RWPE1 (cell line): ENCODE measurements at regions not wholly inside any gene's neighbourhood (a gene's known extent, or its start where the extent isn't known, plus 50 kb on each side); places are given as distances from the start of the nearest gene placed in this dataset.
A peak's percentile ranks its signal among the peaks of the same experiment; 100 is the strongest.
"Not testable (repeated sequence)": the region's sequence is repeated elsewhere in the genome, so short reads cannot be mapped to it uniquely, and the experiment has no call there.

Experiments used
- CTCF ChIA-PET: fragments of 350-600 bp; sonication (Branson Sonifier 250); formaldehyde crosslinking; extraction: SDS; loops from one replicate; lab custom pipeline; 2021; lab: Yijun Ruan, JAX
- POLR2A ChIA-PET: fragments of 400-600 bp; formaldehyde crosslinking; extraction: SDS; loops from one replicate; lab custom pipeline; 2020; ENCODE audit warnings: antibody characterized with exemption; ENCODE audit not compliant: low non-redundant PET; lab: Yijun Ruan, JAX
- DNase-seq: peaks from one replicate; pipeline ENCODE4 v3.0.0; 2012; ENCODE audit warnings: low spot score
- H3K27ac ChIP-seq: fragments of 450-650 bp; 2 replicates; pipeline ENCODE4 v1.5.1; 2017
- CTCF ChIP-seq: fragments of 450-650 bp; conservative IDR thresholded peaks from 2 replicates; pipeline ENCODE4 v1.5.1; 2017; ENCODE audit warnings: low read depth, mild to moderate bottlenecking

DNA sequence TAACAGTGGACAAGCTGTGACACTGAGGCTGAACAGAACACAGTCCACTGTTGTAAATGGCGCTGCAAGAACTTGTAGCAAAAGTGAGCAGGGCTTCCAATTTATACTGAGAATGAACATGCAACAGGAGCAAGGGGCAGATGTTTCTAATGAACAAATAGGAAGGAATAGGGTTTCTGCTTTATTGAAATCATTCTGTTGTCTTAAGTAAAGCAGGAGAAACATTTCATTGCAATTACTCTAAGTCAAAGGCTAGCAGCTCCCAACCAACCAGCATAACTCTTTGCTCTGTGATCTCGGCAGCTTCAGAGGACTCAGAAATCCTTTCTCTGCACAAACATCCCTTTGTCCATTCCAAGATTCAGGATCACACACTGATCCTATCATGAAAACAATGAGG lies 236.2 kb upstream of the PRSS58 start:
- CTCF ChIA-PET, result no interaction called here
- no peak for TF ChIP-seq CTCF
- POLR2A ChIA-PET, result no interaction called here
- H3K27ac ChIP-seq, result no peak overlapping the region
- DNase-seq, result no peak

DNA sequence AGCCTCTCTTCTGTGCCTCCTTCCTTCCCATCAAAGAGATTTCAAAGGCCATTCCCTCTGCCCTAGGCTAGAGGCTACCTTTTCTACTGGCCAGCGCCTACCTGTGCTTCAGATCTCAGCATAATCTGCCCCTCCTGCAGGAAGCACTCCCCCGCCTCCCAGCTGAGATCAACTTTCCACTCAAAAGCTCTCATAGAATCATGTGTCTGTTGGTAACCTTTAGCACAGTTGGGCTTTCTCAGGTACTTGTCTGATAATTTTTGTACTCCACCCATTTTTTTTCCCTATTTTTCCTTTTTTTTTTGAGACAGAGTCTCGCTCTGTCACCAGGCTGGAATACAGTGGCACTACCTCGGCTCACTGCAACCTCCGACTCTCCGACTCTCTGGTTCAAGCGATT lies 231.0 kb upstream of the PRSS58 start:
- ChIA-PET POLR2A (no interaction called here), CTCF (interaction anchor here (0.6 to 0.7 kb wide), 2 partner anchors 8 to 748 kb away, joined by 4 to 5 read pairs; no protein-coding TSS in a partner anchor)
- DNase-seq, result no peak
- no peak overlapping the region for H3K27ac ChIP-seq
- TF ChIP-seq CTCF, result no peak

DNA sequence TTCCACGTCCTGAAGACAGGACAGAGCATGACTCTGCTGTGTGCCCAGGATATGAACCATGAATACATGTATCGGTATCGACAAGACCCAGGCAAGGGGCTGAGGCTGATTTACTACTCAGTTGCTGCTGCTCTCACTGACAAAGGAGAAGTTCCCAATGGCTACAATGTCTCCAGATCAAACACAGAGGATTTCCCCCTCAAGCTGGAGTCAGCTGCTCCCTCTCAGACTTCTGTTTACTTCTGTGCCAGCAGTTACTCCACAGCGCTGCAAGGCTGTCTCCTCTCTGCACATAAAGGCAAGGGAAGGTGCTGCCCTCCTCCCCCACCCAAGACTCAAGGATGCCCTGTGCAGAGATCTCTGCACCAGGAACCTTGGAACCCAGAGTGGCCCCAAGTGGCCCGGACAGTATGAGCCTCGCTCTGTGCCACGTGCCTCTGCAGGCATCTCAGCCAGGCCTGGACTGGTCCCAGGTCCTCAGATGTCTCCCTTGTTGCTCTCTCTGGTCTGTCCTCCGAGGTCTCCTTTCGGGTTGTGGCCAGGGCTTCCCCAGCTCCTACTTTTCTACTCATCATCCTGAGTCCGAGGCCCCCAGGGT lies 230.3 kb upstream of the PRSS58 start:
- H3K27ac ChIP-seq, result no peak overlapping the region
- DNase-seq, result no peak
- CTCF ChIA-PET, result interaction anchor here (0.6 to 0.7 kb wide), 2 partner anchors 8 to 749 kb away, joined by 4 to 5 read pairs; no protein-coding TSS in a partner anchor

DNA sequence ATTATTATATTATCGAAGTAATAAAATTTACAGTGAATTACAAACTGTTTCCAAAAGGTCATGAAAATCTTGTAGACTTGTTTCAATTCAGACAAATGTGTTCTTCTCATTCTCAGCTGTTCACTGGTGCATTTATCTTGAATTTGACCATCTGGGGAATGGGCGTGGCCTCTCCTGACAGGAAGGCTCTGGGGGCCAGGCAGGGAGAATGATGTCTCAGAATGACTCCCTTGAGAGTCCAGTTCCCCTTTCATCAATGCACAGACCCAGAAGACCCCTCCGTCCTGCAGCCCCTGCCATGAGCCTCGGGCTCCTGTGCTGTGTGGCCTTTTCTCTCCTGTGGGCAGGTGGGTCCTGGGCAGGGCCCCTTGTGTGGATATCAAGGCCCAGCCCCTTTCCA lies 229.7 kb upstream of the PRSS58 start:
- CTCF ChIA-PET, POLR2A ChIA-PET, H3K27ac ChIP-seq, DNase-seq: not testable (repeated sequence)

More for the DNA sequence above, 230.3 kb upstream of the PRSS58 start:
- no peak for TF ChIP-seq CTCF
- POLR2A ChIA-PET, result no interaction called here

- POLR2A ChIA-PET, result no interaction called here
- CTCF ChIA-PET, result no interaction called here
- no peak for TF ChIP-seq CTCF
- H3K27ac ChIP-seq, result no peak overlapping the region
- DNase-seq, result no peak
Measured at GRCh38 chr7:142487124-142487523, 229.3 kb upstream of the PRSS58 start.

DNA sequence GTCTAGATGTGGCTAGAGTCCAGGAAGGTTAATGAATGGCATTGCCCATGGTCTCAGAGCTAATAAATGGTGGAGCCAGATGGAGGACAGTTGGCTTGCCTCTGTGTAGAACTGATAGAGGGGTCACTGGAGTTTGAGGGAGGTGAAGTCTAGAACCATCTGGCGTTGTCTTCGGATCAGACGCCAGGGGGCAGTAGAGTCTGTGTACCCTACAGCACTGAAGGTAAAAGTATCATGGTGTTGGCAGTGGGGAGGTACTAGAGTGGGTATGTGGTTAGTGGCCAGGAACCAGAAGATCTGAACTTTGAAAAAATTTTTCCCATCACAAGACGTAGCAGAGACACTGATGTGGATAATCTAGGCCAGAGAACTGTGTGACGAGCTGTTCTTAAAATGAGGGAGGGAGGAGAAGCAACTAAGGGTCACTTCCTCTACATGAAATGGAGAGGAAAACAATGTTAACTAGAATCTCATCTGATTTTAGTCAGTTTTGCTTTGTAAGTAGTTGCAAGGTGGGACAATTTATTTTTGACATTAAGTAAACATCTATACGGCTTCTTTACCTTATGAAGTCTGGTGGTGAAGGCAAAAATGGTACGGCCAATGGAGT lies 227.9 kb upstream of the PRSS58 start:
- no peak for DNase-seq
- peak; percentile 16; the same call in 1 of the 2 replicates for TF ChIP-seq CTCF
- CTCF ChIA-PET, result no interaction called here
- H3K27ac ChIP-seq, result no peak overlapping the region
- POLR2A ChIA-PET, result no interaction called here

DNA sequence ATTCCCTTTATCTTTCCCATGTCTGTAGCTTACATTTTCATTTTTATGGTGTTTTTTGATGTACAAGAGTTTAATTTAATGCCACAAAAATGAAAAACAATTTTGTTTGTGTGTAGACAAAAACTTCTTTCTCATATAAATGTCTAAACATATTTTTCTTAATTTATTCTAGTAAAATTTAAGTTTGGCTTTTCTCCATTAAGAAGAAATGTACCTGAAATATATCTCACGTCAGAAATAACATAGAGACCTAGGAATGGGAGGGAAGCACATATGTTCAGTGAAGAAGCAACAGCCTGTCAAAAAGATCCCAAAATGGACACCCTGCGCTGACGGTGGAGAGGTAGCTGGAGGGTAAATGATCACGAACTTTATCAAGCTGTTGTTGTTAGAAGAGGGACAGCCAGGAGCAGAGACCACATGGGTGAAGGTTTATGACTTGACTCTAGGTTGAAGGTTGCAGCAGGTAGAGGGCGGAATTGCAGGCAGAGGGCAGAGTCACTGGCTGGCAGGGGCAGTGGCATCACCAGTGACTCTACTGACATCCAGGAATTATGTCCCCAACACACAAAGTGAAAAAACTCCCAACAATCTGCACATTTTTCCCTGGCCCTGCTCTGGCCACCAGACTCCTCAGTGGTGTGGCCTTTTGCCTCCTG lies 225.9 kb upstream of the PRSS58 start:
- no peak overlapping the region for H3K27ac ChIP-seq
- no peak for DNase-seq
- peak; percentile 51 for TF ChIP-seq CTCF
- CTCF ChIA-PET, result interaction anchor here (0.6 to 1.0 kb wide), 3 partner anchors 62 to 454 kb away, joined by 3 to 4 read pairs (median 3); no protein-coding TSS in a partner anchor
- POLR2A ChIA-PET, result no interaction called here
